AG04450 (cell line): ENCODE measurements at regions not wholly inside any gene's neighbourhood (a gene's known extent, or its start where the extent isn't known, plus 50 kb on each side); places are given as distances from the start of the nearest gene placed in this dataset.

Source experiments
- CTCF ChIA-PET: fragments of 300-600, 350-600 bp; formaldehyde crosslinking; extraction: SDS; loops from one replicate; lab custom pipeline; 2022; ENCODE audit warnings: antibody characterized with exemption, inconsistent platforms; lab: Charles Lee
- POLR2A ChIA-PET: fragments of 350-600 bp; formaldehyde crosslinking; extraction: SDS; loops from one replicate; lab custom pipeline; 2021; ENCODE audit warnings: antibody characterized with exemption, inconsistent platforms; lab: Yijun Ruan, JAX
- DNase-seq: peaks from one replicate; pipeline ENCODE4 v3.0.0-alpha.2; 2011; ENCODE audit warnings: low read depth, low spot score
- H3K27ac ChIP-seq: one replicate; pipeline ENCODE4 v1.5.1; 2012; ENCODE audit warnings: low read depth, low read length, control low read depth
- H3K27me3 ChIP-seq: one replicate; pipeline ENCODE4 v1.6.0; 2012; ENCODE audit warnings: low read length; ENCODE audit not compliant: control insufficient read depth, insufficient read depth
- H3K4me3 ChIP-seq: 2 replicates; pipeline ENCODE4 v1.5.1; 2011; ENCODE audit warnings: mild to moderate bottlenecking, low read depth, low read length, control low read depth
- H3K9me3 ChIP-seq: 2 replicates; pipeline ENCODE4 v1.5.1; 2012; ENCODE audit warnings: low read length; ENCODE audit not compliant: control insufficient read depth, insufficient read depth
- CTCF ChIP-seq: IDR thresholded peaks from 2 replicates; pipeline ENCODE4 v1.5.1; 2011; ENCODE audit warnings: low read depth, low read length, control low read depth, inconsistent platforms

- CTCF ChIA-PET, result no interaction called here
- POLR2A ChIA-PET, result no interaction called here
These were observed 393.6 kb upstream of the IZUMO3 start for GRCh38 chr9:24939109-24939850.

GRCh38 chr9:24936117-24936516 lies 390.4 kb upstream of the IZUMO3 start:
- H3K27me3 ChIP-seq, result no peaks in the 10 kb centered on the region
- ChIA-PET POLR2A (no interaction called here), CTCF (no interaction called here)
- H3K9me3 ChIP-seq, result 0 out of 2 replicates have a peak, but pooled peaks cover 2% of the 10 kb centered on the region
- H3K27ac ChIP-seq, result no peak overlapping the region
- H3K4me3 ChIP-seq, result no peak overlapping the region
- TF ChIP-seq CTCF, result no peak
- no peak for DNase-seq

More at GRCh38 chr9:24939109-24939850, 393.6 kb upstream of the IZUMO3 start:
- Histone ChIP-seq H3K9me3 (0 out of 2 replicates have a peak, but pooled peaks cover 2% of the 10 kb centered on the region), H3K27ac (no peak overlapping the region), H3K4me3 (no peak overlapping the region), H3K27me3 (no peaks in the 10 kb centered on the region)
- TF ChIP-seq CTCF, result no peak
- no peak for DNase-seq

GRCh38 chr9:24932785-24933184 lies 387.1 kb upstream of the IZUMO3 start:
- H3K27me3 ChIP-seq, result no peaks in the 10 kb centered on the region
- 0 out of 2 replicates have a peak, but pooled peaks cover 2% of the 10 kb centered on the region for H3K9me3 ChIP-seq
- ChIA-PET POLR2A (no interaction called here), CTCF (no interaction called here)
- TF ChIP-seq CTCF, result no peak
- H3K4me3 ChIP-seq, result no peak overlapping the region
- no peak overlapping the region for H3K27ac ChIP-seq
- no peak for DNase-seq

GRCh38 chr9:24931894-24932293 lies 386.2 kb upstream of the IZUMO3 start:
- no peak for DNase-seq
- Histone ChIP-seq H3K9me3 (no peaks in the 10 kb centered on the region), H3K27ac (no peak overlapping the region), H3K27me3 (no peaks in the 10 kb centered on the region), H3K4me3 (no peak overlapping the region)
- ChIA-PET CTCF (no interaction called here), POLR2A (no interaction called here)
- no peak for TF ChIP-seq CTCF

GRCh38 chr9:24912767-24913166 lies 367.1 kb upstream of the IZUMO3 start:
- DNase-seq, result no peak
- no peaks in the 10 kb centered on the region for H3K27me3 ChIP-seq
- POLR2A ChIA-PET, result no interaction called here
- CTCF ChIA-PET, result no interaction called here
- H3K4me3 ChIP-seq, result no peak overlapping the region
- no peaks in the 10 kb centered on the region for H3K9me3 ChIP-seq
- TF ChIP-seq CTCF, result no peak
- H3K27ac ChIP-seq, result no peak overlapping the region
